HG03045 (cell line): ENCODE measurements at regions not wholly inside any gene's neighbourhood (a gene's known extent, or its start where the extent isn't known, plus 50 kb on each side); places are given as distances from the start of the nearest gene placed in this dataset.
"Not testable (repeated sequence)": the region's sequence is repeated elsewhere in the genome, so short reads cannot be mapped to it uniquely, and the experiment has no call there.

ENCODE experiments used
- ATAC-seq: cut with Tn5 transposase; IDR thresholded peaks from one replicate; pipeline ENCODE4 v1.9.1; 2021; ENCODE audit warnings: mild to moderate bottlenecking, moderate library complexity; ENCODE audit not compliant: unreplicated experiment

DNA sequence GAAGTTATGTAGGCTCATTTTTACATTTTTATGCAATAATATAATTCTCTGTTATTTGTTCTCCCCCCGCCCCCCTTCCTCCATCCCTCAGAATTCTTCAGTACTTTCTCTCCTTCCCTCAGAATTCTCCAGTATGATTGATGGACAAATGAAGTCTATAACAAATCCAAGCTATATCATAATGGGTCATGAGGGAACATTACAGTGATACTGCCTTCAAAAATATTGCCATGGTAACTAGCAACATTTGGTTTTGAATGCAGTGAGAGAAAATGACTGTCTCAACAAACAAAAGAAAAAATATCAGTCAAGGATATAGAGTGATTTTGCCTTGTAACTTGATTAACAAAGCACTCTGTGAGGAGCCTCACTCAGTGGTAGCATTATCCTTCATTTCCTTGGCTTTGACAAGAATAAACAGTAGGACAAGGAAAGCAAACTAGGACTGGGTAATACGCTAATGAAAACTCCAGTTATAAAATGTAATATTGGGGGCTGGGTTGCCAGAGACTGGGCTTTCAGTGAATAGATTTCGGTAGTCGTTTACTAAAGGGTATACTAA lies 392.9 kb upstream of the CRIM1 start:
- no peak for ATAC-seq

DNA sequence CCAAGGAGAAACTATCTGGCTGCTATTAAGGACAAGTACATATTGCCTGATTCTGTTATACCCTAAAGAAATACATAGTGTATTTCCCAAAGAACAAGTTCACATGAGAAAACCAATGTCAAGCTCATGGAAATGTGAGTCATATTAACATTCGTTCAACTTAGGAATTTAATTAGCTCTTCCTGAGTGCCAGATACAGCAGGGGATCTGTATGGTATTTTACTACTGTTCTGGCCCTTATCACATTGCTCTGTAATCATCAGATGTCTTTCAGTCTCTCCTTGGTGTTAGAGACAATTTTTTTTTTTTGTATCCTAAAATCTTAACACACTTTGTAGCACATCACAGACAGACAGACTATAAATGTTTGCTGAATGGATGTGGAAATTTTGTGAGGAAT lies 395.0 kb upstream of the CRIM1 start:
- ATAC-seq, result no peak

DNA sequence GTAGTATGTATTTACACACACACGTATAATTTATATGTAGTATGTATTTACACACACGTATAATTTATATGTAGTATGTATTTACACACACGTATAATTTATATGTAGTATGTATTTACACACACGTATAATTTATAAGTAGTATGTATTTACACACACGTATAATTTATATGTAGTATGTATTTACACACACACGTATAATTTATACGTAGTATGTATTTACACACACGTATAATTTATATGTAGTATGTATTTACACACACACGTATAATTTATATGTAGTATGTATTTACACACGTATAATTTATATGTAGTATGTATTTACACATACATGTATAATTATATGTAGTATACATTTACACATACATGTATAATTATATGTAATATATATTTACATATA lies 398.5 kb upstream of the CRIM1 start:
- not testable (repeated sequence) for ATAC-seq

DNA sequence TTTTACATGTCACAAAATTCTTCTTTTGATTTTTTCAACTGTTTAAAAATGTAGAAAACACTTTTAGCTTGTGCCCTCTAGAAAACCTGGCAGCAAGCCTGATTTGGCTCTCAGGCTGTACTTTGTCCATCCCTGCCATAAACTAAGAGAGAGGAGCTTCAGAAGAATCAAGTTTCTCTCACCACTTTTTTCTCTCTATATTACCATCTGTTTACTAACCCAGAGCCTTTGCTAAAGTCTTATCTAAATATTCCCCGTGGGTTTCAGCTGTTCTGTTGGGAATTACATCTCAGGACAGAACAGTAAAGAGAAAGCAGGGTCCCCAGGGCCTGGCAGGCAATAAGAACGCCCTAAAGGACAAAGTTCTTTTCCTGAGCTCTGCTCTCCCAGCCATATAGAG lies 409.1 kb upstream of the CRIM1 start:
- ATAC-seq, result no peak

DNA sequence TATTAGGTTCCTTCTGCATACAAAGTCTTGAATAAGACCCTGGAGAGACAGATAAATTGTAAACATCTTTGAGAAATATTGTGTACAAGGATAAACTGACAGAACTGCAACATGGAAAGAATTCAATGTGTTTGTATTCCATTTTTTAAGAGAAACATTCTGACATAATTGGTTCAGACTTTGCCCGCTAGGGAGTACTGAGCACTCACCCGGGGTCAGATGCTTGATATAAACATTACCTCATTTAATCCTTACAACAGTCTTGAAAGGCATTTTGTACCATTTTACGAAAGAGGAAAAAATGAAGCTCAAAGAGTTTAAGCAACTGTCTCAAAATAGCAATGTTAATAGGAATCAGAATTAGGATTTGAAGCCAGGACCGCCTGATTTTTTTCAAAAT lies 416.7 kb upstream of the CRIM1 start:
- ATAC-seq, result no peak

DNA sequence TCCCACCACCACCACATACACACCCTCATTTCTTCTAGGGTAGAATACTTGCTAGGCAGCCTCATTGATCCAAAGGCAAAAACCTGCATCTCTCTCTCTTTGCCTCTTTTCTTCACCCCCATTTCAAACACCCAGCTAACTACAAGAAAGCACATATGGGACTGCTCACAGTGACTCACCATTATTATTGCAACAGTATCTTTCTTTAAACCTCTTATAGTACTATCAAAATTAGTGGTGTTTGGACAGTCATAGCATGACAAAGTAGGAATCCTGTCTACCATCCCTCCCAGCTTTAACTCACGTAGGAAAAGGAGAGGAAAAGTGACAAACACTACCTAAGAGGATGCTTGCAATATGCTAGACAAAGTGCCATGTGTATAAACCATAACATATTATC lies 422.5 kb upstream of the CRIM1 start:
- ATAC-seq, result no peak

DNA sequence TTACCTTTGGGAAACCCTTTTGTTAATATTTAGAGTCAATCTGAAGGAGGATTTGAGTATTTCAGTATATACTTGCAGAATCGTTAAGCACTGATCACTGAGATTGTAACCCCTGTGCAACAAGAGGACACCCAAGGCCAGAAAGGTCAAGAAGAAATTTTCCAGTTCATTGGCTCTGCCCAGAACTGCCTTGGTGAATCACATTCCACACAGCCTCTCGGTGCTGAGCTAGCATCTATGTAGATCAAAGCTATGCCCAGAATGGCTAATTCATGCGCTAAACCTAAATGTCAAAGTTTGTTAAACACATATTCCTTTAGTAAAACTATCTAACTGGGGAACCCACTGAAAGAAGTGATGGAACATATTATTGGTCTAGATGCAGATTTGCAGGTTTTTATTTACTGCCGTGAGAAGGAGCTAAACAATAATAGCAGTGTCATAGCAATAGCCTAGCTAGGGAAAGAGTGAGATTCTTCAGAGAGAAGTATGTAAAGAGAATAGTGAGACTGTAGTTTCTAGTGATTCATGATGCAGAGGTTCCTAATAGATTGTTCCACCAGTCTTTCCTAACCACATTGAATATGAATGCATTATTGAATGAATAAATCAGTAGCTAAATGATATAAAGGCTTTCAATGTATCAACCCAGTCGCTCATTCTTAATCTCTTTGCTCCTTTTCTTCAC lies 423.2 kb upstream of the CRIM1 start:
- no peak for ATAC-seq

DNA sequence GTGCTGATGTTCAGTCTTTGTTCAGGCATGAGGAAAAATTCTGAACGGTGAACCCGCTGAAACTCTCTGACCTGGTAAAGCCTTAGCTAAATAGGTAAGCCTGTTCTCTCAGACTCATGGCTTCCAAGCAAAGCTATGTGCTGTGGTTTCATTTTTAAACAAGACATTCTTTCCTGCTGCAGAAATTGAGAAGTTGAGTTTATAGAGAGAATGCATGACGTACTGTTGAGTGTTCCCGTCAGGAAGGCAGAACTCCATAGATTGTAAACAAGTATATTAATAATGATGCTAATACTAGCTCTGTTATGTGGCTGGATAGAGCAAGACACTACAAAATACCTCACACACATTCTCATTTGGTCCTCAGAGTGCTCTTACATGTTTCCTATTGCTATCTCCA lies 424.0 kb upstream of the CRIM1 start:
- ATAC-seq, result no peak

DNA sequence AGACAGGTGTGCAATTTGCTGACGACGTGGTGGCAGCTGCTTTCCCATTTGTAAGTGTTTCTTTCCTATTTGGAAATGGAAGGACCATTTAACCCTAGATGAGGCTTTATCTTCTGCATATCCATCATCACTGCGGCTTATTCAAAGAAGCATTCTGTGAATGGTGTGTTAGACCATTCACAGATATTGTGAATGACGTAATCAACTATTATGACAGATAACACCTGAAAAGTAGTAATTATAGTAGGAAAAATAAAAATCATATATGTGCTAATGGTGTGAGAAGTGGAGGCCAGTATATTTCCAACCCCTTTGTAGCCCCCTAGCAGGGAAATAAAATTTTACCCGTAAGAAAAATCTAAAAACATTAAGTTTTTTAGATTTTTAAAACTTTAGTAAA lies 424.5 kb upstream of the CRIM1 start:
- ATAC-seq, result no peak

DNA sequence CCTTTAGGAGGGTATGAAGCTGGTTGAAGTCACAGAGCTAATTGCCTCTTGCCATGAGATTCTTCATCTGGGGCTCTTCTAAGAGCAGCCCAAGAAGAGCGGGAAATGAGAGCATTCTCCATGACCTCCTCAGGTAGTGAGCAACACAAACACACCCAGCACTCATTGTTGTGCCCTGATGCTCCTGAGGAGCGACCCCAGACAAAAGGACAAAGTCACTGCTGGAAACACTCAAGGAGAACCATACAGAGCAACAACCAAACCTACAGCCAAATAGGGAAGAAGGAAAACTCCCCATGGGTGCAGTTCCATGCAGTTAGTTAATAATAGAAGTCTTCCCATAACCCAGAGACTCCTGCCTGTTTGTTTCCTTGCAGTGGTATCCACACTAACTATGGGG lies 426.0 kb upstream of the CRIM1 start:
- no peak for ATAC-seq

DNA sequence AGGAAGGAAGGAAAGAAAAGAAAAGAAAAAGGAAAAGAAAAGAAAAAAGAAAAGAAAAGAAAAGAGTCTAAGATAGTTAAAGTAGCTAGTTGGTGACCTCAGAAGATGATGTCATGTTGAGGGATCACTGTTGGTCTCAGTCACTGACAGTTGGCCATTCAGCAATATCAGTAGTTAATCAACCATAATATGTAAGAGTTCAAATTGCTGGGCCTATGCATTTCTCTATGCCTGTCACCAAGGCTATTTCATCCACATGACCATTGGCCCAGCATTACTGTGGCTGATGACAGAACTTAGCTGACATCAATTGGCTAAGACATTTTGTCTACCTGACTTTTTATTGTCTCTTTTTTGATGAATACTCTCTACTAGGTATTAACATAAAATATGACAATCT lies 435.5 kb upstream of the CRIM1 start:
- no peak for ATAC-seq

DNA sequence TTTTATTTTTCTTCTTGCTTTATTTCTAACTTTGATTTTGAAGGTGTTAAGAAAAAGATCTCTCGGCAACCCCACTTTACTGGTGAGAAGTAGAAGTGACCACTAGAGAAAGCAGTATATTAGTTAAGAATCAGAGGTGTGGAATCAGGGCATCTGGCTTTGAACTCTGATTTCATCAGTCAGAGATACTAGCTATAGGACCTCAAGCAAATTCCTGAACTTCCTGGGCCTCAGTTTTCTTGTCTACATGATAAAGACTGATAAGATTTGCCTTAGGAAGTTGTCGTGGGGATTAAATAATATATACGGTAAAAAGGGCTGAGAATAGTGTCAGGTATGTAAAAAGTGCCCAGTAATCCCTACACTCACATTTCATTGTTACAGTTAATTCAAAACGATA lies 440.3 kb upstream of the CRIM1 start:
- no peak for ATAC-seq

DNA sequence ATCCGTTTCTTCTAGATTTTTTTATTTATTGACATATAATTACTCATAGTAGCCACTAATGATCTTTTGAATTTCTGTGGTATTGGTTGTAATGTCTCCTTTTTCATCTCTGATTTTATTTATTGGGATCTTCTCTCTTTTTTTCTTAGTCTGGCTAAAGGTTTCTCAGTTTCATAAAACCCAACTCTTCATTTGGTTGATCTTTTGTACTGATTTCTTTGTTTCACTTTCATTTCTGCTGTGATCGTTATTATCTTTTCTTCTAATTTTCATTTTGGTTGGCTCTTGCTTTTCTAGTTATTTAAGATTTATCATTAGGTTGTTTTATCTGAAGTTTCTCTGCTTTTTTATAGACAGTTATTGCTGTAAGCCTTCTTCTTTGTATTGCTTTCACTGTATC lies 463.6 kb upstream of the CRIM1 start:
- ATAC-seq, result no peak

DNA sequence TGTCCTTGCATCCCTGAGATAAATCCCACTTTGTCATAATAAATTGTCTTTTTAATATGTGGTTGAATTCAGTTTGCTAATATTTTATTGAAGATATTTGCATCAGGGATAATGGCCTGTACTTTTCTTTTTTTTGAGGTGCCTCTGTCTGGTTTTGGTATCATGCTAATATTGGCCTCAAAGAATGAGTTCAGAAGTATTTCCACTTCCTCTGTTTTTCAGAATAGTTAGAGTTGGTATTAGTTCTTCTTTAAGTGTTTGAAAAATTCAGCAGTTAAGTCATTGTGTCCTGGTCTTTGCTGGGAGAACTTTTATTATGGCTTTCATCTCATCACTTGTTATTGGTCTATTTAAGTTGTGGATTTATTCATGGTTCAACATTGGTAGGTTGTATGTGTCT lies 464.1 kb upstream of the CRIM1 start:
- ATAC-seq, result no peak

DNA sequence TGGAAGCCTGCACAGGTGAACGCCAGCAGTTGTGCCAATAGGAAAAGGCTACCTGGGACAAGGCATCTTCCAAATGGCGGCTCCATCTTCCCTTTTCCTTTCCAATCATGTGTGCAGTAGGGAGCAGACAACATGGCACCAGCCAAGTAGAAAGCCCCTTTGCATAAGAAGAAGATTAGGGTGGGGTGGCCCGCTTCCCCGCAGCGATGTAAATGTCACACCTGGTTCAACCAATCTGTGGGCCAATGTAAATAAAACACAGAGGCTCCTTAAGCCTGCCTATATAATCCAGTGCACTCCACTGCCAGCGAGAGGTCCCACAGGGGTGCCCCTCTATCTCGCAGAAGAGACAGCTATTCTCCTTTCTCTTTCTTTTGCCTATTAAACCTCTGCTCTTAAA lies 468.4 kb upstream of the CRIM1 start:
- no peak for ATAC-seq

DNA sequence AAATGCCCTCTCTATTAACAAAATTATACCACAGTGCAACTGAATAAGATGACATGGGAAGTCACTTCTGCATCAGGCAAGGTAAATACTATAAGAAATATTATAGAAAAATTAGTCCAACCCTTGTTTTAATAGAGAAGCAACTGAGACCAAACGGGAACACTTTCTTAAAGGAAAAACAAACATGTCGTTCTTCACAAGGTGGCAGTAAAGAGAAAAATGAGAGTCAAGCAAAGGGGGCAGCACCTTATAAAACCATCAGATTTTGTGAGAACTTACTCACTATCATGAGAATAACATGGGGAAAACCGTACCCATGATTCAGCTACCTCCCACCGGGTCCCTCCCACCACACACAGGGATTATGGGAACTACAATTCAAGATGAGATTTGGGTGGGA lies 481.7 kb upstream of the CRIM1 start:
- ATAC-seq, result no peak

DNA sequence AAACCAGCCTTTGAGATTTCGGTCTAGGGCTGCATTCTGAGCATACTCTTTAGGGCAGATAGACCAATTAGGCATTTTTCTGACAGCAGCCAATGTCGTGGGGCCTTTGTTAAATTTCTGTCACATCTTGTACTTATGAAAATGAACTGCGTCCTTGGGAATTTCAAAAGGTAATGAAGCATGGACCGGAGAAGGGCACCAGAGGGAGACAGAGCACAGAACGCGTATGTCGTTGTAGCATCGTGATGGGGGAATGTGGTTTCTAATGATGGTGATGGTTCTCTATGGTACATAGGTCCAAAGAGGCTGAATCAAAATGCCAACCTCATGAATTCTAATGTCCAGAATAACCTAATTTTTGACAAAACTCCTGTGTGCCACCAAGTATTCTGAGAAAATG lies 483.9 kb upstream of the CRIM1 start:
- ATAC-seq, result no peak

DNA sequence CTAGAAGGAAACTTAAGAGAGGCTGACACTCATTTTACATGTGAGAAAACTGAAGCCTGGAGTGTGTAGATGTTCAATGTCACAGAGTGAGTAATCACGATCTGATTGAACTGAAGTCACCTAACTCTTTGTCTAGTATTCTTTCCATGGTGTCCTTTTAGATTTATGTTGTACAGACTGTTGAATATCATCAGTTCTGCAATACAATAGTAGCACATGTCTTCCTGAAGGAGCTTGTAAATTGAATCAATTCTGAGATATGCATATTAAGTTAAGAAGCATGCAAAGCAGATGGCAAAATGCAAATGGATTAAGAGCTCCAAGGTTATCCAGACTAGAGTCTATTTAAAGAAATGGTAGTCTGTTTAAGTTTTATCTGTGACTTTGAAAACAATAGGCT lies 484.9 kb upstream of the CRIM1 start:
- ATAC-seq, result no peak

DNA sequence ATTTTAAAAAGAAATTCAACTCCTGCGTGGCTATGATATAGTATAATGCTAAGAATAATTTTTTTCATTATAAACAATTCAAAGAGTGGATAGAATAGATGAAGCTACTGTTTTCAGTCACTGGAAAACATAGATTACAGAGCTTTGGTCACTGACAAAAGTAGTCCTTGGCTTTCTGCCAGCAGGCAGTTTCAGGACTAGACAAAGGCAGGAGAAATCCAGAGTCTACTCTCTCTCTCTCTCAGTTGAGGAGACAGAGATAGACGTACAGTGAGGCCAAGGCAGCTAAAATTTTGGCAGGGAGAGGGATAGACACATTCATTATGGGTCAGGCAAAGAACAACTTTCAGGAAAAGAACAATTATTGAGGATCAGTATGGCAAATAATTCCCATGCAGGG lies 491.4 kb upstream of the CRIM1 start:
- no peak for ATAC-seq

DNA sequence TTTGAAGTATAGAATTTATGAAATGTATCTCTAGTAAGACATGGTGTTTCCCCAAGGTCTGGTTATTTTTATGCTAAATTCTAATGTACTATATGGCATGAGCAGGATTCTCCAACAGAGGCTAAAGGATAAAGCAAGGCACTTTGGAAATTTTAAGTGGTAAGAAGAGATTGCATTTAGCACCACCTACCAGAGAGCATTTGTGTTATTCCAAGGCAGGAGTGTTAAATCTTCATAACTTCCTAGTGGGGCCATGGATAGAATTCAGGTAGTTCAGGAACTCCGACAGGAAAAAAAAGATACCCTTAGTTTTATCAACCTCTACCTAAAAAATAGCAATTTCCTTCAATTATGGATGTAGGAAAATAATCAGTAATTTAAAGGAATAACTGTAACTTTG lies 497.4 kb upstream of the CRIM1 start:
- ATAC-seq, result no peak

DNA sequence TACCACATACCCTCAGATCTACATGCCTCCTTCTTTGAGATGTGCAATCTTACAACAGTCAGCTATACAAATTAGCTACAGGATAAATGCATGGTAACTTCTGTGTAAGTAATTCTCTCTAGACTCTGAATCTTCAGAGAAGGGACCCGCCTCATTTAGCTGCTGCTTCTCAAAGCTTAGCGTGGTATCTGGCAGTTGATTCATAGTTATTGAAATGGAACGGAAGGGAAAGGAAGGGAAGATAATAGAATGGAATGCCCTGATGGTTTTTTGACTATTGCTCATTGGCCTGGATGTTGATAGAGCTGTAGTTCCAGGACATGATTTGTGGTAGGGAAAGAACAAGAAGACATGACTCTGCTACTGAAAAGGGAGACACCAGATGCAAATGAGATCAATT lies 498.1 kb upstream of the CRIM1 start:
- ATAC-seq, result no peak

DNA sequence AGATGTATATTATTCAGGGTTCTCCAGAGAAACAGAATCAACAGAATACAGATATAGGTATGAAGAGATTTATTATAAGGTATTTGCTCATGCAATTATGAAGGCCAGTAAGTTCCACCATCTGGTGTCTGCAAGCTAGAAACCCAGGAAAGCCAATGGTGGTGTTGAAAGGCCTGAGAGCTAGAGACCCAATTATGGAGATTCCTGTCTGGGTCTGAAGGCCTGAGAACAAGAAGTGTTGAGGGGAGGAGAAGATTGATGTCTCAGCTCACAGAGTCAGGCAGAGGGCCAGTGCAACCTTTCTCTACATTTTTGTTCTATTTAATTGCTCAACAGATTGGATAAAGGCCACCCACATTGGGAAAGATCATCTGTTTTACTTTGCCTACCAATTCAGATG lies 524.2 kb upstream of the CRIM1 start:
- no peak for ATAC-seq

DNA sequence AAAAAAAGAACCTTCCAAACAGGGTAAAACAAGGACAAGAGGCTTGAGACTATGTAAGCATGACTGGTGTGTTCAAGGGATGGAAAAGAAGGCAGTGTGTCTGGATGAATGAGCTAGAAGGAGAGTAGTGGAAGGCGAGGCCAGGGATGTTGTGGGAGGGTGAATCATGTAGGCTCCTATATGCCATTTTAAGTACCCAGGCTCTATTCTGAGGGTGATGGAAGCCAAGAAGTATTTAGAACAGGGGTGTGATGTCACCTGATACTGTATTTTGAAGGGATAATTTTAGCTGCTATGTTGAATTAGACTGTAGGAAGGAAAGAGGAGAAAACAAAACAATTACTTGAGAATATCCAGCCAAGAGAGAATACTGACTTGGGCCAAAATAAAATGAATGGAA lies 524.7 kb upstream of the CRIM1 start:
- no peak for ATAC-seq
